ENCODE measurements at regions not wholly inside any gene's neighbourhood (a gene's known extent, or its start where the extent isn't known, plus 50 kb on each side); places are given as distances from the start of the nearest gene placed in this dataset.
"Not testable (repeated sequence)": the region's sequence is repeated elsewhere in the genome, so short reads cannot be mapped to it uniquely, and the experiment has no call there.

DNA sequence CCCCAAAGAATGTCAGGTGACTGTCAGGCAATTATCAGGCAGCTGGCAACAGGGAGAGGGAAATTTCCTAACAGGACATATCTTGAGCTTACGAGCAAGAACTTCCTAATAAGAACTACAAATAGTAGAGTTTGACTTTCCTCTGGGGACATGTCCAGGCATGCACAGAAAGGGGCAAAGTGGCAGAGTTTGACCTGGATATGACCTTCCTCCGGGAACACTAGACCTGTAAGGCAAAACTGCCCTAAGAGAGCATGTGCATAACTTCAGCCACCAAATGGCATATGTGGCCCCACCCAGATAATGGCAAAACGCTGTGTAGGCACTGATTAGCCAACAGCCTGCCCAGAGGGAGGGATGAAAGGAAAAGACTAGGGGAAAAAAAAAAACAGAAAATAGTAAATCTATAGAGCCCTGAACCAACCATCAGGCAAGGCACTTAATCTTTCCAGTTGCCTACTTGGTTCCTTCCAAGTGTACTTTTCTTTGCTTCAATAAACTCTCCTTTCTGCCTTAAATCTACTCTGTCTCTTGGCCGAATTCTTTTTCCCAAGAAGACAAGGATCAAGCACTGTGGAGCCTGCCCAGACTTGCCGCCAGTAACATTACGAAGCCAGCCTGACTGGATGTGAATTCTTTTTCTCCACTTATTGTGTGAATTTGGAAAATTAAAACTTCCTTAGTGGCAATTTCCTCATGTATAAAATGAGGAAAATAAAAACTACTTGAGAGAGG, 164.1 kb downstream of the SPTSSA start:
- no peaks in the 10 kb centered on the region for H3K9me3 ChIP-seq (ENCODE audit: low read length)
- H3K9ac ChIP-seq (ENCODE audit: low read length) = no peak overlapping the region
- no peaks in the 10 kb centered on the region for H3K4me1 ChIP-seq (ENCODE audit: insufficient read depth, low read length)
- H3K27me3 ChIP-seq (ENCODE audit: control insufficient read depth in 1 of 2, insufficient read depth in 2 of 2, low read length in 2 of 2) = no peaks in the 10 kb centered on the region
- H3K4me3 ChIP-seq (ENCODE audit: low read depth in 1 of 2, low read length in 2 of 2) = no peak overlapping the region
- no peaks in the 10 kb centered on the region for H3K36me3 ChIP-seq (ENCODE audit: insufficient read depth, low read length)
- H3K27ac ChIP-seq (ENCODE audit: low read depth, low read length) = no peak overlapping the region

DNA sequence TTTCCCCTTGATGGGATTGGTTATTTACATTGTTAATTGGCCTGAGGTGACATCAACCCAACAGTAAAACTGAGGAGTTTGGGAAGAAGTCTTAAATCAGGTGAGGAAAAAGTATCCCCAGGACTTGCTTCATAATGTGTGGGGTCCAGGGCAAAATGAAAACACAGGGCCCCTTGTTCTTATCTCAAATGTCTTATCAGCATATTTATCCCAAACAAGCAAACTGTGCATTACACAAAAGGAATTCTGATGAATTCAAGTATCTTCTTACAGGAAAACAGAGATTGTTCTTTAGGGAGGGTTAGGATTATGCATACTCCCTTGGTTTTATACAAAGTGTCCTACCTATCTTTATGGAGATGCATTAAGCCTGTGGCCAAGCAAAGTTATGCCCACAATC, 178.4 kb downstream of the SPTSSA start:
- Histone ChIP-seq H3K27ac (ENCODE audit: low read depth, low read length) (no peak overlapping the region), H3K27me3 (ENCODE audit: control insufficient read depth in 1 of 2, insufficient read depth in 2 of 2, low read length in 2 of 2) (no peaks in the 10 kb centered on the region), H3K36me3 (ENCODE audit: insufficient read depth, low read length) (no peaks in the 10 kb centered on the region), H3K9me3 (ENCODE audit: low read length) (no peaks in the 10 kb centered on the region), H3K4me3 (ENCODE audit: low read depth in 1 of 2, low read length in 2 of 2) (no peak overlapping the region), H3K4me1 (ENCODE audit: insufficient read depth, low read length) (no peaks in the 10 kb centered on the region), H3K9ac (ENCODE audit: low read length) (no peak overlapping the region)

DNA sequence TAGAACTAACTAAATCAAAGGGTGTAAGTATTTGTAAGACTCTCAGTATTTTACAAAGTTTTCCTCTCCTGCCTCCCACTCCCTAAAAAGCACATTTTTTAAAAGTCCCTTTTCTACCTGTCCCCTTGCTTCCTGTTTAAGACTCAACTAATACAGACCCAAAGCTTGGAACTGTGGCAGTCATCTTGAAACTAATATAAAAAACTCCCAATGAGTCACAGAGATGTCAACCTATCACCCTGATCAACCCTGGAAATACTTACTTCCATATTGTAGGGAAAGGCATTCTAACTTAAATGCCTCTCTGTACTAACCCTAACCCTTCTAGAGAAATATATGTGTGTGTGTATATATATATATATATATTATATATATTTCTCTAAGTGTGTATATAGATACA, 184.8 kb downstream of the SPTSSA start:
- Histone ChIP-seq H3K9ac (ENCODE audit: low read length) (no peak overlapping the region), H3K27me3 (ENCODE audit: control insufficient read depth in 1 of 2, insufficient read depth in 2 of 2, low read length in 2 of 2) (no peaks in the 10 kb centered on the region), H3K4me1 (ENCODE audit: insufficient read depth, low read length) (peaks cover 5% of the 10 kb centered on the region), H3K27ac (ENCODE audit: low read depth, low read length) (no peak overlapping the region), H3K4me3 (ENCODE audit: low read depth in 1 of 2, low read length in 2 of 2) (no peak overlapping the region), H3K36me3 (ENCODE audit: insufficient read depth, low read length) (no peaks in the 10 kb centered on the region), H3K9me3 (ENCODE audit: low read length) (no peaks in the 10 kb centered on the region)

DNA sequence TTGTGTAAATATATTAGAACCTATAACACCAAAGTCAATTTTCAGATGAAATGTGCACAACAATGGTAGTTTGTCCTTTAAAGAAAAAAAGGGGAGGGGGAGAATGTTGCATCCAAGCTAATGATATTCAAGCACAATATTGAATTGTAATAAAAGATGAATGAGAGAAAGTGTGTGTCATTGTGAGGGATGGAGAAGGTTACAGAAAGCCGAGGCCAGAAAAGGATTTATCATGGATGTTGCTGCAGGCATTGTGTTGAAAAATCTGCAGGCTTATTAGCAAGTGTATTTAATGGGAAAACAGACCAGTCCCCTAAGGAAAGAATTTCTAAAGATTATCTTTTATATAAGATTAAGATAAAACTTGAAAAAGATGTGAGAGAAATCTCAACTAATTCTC, 186.5 kb downstream of the SPTSSA start:
- H3K27ac ChIP-seq (ENCODE audit: low read depth, low read length) = no peak overlapping the region
- no peaks in the 10 kb centered on the region for H3K36me3 ChIP-seq (ENCODE audit: insufficient read depth, low read length)
- no peak overlapping the region for H3K9ac ChIP-seq (ENCODE audit: low read length)
- H3K4me3 ChIP-seq (ENCODE audit: low read depth in 1 of 2, low read length in 2 of 2) = no peak overlapping the region
- no peaks in the 10 kb centered on the region for H3K27me3 ChIP-seq (ENCODE audit: control insufficient read depth in 1 of 2, insufficient read depth in 2 of 2, low read length in 2 of 2)
- peaks cover 5% of the 10 kb centered on the region for H3K4me1 ChIP-seq (ENCODE audit: insufficient read depth, low read length)
- no peaks in the 10 kb centered on the region for H3K9me3 ChIP-seq (ENCODE audit: low read length)

DNA sequence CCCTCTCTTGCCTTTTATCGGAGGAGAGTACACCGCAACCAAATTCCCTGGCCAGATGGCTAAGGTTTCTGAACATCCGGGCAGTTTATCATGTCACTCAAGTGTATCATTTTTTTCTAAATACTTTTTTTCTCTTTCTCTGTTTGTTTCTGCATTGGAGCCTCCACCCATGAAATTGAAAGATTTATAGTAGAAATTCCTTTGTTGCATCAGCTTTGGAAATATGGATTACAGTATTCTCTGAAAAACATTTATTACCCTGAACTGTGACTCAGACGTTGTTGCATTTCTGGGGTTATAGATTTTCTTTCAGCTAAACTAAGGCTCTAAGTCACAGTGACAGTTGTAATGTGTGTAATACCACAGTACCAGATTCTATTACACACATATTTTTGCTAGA, 187.0 kb downstream of the SPTSSA start:
- Histone ChIP-seq H3K4me1 (ENCODE audit: insufficient read depth, low read length) (peaks cover 5% of the 10 kb centered on the region), H3K27me3 (ENCODE audit: control insufficient read depth in 1 of 2, insufficient read depth in 2 of 2, low read length in 2 of 2) (no peaks in the 10 kb centered on the region), H3K9ac (ENCODE audit: low read length) (no peak overlapping the region), H3K4me3 (ENCODE audit: low read depth in 1 of 2, low read length in 2 of 2) (no peak overlapping the region), H3K27ac (ENCODE audit: low read depth, low read length) (no peak overlapping the region), H3K36me3 (ENCODE audit: insufficient read depth, low read length) (no peaks in the 10 kb centered on the region), H3K9me3 (ENCODE audit: low read length) (no peaks in the 10 kb centered on the region)

DNA sequence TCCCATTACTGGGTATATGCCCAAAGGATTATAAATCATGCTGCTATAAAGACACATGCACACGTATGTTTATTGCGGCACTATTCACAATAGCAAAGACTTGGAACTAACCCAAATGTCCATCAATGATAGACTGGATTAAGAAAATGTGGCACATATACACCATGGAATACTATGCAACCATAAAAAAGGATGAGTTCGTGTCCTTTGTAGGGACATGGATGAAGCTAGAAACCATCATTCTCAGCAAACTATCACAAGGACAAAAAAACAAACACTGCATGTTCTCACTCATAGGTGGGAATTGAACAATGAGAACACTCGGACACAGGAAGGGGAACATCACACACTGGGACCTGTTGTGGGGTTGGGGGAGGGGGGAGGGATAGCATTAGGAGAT, 188.3 kb downstream of the SPTSSA start:
- not testable (repeated sequence) for H3K27me3 ChIP-seq (ENCODE audit: control insufficient read depth in 1 of 2, insufficient read depth in 2 of 2, low read length in 2 of 2); H3K9me3 ChIP-seq (ENCODE audit: low read length); H3K4me1 ChIP-seq (ENCODE audit: insufficient read depth, low read length); H3K36me3 ChIP-seq (ENCODE audit: insufficient read depth, low read length); H3K9ac ChIP-seq (ENCODE audit: low read length); H3K4me3 ChIP-seq (ENCODE audit: low read depth in 1 of 2, low read length in 2 of 2); H3K27ac ChIP-seq (ENCODE audit: low read depth, low read length)

DNA sequence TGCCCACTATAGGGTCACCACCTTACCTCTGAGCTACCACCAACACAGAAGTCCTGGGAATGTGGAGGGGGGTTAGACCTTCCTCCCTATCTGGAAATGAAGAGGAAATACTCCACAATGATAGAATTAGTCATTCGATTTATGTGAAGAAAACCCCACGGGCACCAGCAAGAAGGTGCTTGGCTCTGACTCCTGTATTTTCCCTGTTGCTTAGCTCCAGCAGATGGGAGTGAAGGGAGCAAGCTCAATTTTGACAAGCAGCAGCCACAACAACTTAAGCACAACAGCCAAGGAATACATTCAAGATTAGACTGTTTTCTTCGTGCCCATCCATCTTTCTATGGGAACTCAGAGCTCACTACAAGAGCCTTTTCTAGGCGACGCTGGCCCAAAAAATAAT, 191.7 kb downstream of the SPTSSA start:
- Histone ChIP-seq H3K36me3 (ENCODE audit: insufficient read depth, low read length) (no peaks in the 10 kb centered on the region), H3K4me1 (ENCODE audit: insufficient read depth, low read length) (peaks cover 4% of the 10 kb centered on the region), H3K27me3 (ENCODE audit: control insufficient read depth in 1 of 2, insufficient read depth in 2 of 2, low read length in 2 of 2) (no peaks in the 10 kb centered on the region), H3K4me3 (ENCODE audit: low read depth in 1 of 2, low read length in 2 of 2) (no peak overlapping the region), H3K27ac (ENCODE audit: low read depth, low read length) (no peak overlapping the region), H3K9ac (ENCODE audit: low read length) (no peak overlapping the region), H3K9me3 (ENCODE audit: low read length) (no peaks in the 10 kb centered on the region)

DNA sequence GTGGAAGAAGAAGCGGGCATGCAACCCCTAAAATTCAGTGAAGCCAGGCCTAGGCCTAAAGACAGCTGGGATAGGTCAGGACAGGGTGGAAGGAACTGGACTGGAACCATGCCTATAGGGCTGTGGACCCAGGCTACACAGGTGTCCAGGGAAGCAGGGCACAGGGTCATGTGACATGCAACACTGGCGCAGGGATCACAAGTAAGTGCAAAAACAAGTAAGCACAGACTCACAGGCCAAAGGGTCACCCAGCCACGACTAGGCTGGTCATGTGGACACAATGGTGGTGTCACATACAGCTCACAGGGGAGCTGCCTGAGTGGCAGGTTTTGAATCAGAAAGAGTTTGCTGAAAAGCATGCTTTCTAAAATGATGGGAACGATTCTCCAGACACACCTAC, 195.7 kb downstream of the SPTSSA start:
- no peaks in the 10 kb centered on the region for H3K4me1 ChIP-seq (ENCODE audit: insufficient read depth, low read length)
- no peak overlapping the region for H3K27ac ChIP-seq (ENCODE audit: low read depth, low read length)
- H3K4me3 ChIP-seq (ENCODE audit: low read depth in 1 of 2, low read length in 2 of 2) = no peak overlapping the region
- H3K36me3 ChIP-seq (ENCODE audit: insufficient read depth, low read length) = no peaks in the 10 kb centered on the region
- no peak overlapping the region for H3K9ac ChIP-seq (ENCODE audit: low read length)
- H3K9me3 ChIP-seq (ENCODE audit: low read length) = no peaks in the 10 kb centered on the region
- no peaks in the 10 kb centered on the region for H3K27me3 ChIP-seq (ENCODE audit: control insufficient read depth in 1 of 2, insufficient read depth in 2 of 2, low read length in 2 of 2)

DNA sequence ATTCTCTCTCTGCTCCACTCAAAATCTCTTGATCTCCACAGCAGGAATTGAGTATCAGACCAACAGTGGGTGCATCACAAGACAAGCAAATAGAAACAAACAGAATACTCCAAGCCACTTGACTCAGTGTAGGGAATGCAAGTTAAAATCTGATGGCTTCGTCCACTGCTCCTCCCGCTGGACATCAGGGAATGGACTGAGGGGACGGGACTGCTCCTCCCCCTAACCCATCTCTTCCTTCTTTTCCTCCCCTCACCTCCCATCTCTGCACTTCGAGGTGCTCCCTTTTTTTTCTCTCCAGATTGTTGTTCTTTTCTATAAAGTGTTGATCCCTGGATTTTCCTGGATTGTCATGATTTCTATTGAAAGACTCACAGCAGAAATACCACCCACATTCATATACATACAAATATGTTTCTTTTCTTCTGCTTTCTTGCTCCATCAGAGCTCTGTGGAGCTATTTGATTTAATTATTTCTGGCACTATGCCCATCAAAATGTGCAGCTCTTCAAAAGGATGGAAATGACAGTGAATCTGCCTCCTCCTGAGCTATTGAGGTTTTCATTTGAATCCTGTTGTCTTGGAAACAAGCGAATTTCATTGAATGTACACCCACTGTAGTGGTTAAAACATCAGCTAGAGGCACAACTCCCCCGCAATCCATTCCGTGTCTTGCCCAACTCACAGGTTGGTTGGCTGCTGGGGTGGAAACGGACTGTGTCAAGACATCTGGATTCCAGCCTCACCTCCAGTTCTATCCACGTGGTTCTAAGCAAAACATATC, 199.7 kb downstream of the SPTSSA start:
- no peak overlapping the region for H3K4me3 ChIP-seq (ENCODE audit: low read depth in 1 of 2, low read length in 2 of 2)
- no peak overlapping the region for H3K9ac ChIP-seq (ENCODE audit: low read length)
- H3K27me3 ChIP-seq (ENCODE audit: control insufficient read depth in 1 of 2, insufficient read depth in 2 of 2, low read length in 2 of 2) = no peaks in the 10 kb centered on the region
- H3K36me3 ChIP-seq (ENCODE audit: insufficient read depth, low read length) = no peaks in the 10 kb centered on the region
- H3K27ac ChIP-seq (ENCODE audit: low read depth, low read length) = no peak overlapping the region
- no peaks in the 10 kb centered on the region for H3K9me3 ChIP-seq (ENCODE audit: low read length)
- peaks cover 15% of the 10 kb centered on the region for H3K4me1 ChIP-seq (ENCODE audit: insufficient read depth, low read length)

DNA sequence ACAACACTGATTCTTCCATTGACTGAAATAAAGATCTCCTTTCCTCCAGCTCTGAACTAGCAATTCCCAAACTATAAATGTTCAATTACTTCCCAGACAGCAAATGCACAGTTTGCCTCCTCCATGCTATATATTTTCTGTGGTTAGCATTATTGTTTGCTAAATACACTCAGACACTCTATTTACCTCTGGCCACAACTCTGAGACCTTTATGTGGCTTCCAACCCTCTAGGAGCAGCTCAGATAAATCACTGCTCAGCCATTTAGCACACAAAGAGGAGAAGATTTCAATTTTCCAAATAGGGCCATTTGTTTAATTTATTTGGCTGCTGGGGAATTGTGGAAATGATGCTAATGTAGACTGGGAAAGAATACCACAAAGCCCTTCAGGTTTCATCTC, 202.0 kb downstream of the SPTSSA start:
- Histone ChIP-seq H3K36me3 (ENCODE audit: insufficient read depth, low read length) (no peaks in the 10 kb centered on the region), H3K4me1 (ENCODE audit: insufficient read depth, low read length) (peaks cover 15% of the 10 kb centered on the region), H3K9ac (ENCODE audit: low read length) (no peak overlapping the region), H3K27me3 (ENCODE audit: control insufficient read depth in 1 of 2, insufficient read depth in 2 of 2, low read length in 2 of 2) (no peaks in the 10 kb centered on the region), H3K9me3 (ENCODE audit: low read length) (no peaks in the 10 kb centered on the region), H3K27ac (ENCODE audit: low read depth, low read length) (no peak overlapping the region), H3K4me3 (ENCODE audit: low read depth in 1 of 2, low read length in 2 of 2) (no peak overlapping the region)

DNA sequence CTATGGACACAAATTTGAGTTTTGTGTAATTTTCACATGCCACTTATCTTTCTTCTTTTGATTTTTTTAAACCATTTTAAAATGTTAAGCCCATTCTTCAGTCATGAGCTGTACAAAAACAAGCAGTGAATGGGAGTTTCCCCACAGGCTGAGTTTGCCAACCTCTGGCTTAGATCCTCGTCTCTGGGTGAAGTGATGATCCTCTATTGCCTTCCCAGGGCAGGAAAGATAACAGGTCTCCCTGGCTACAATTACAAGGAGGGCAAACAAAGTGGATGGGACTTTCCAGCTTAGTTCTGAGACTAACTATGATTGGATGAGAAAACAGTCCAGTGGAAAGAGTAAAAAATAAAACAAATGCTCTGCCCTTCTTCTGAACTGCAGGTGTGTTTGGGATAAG, 203.7 kb downstream of the SPTSSA start:
- H3K27ac ChIP-seq (ENCODE audit: low read depth, low read length) = no peak overlapping the region
- no peak overlapping the region for H3K4me3 ChIP-seq (ENCODE audit: low read depth in 1 of 2, low read length in 2 of 2)
- H3K9me3 ChIP-seq (ENCODE audit: low read length) = no peaks in the 10 kb centered on the region
- H3K27me3 ChIP-seq (ENCODE audit: control insufficient read depth in 1 of 2, insufficient read depth in 2 of 2, low read length in 2 of 2) = no peaks in the 10 kb centered on the region
- H3K36me3 ChIP-seq (ENCODE audit: insufficient read depth, low read length) = no peaks in the 10 kb centered on the region
- H3K4me1 ChIP-seq (ENCODE audit: insufficient read depth, low read length) = peaks cover 15% of the 10 kb centered on the region
- no peak overlapping the region for H3K9ac ChIP-seq (ENCODE audit: low read length)

DNA sequence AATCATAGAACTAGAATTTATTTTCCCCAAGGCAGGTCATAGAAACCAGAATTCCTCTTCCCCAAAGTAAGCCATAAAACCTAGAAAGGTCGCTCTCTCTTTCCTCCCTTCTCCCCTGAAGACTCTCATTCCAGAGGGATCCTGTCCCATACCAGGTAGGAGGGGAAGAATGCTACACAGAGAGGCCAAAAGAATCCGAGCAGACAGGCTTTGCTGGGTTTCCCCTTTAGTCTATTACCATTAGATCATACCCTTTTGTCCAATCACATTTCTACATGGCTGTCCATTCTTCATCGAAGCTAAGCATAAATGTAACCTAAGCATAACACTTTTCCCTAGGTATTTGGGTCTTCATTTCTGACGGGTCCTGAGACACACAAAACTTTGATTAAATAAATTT, 204.5 kb downstream of the SPTSSA start:
- H3K27ac ChIP-seq (ENCODE audit: low read depth, low read length) = no peak overlapping the region
- no peak overlapping the region for H3K9ac ChIP-seq (ENCODE audit: low read length)
- no peaks in the 10 kb centered on the region for H3K36me3 ChIP-seq (ENCODE audit: insufficient read depth, low read length)
- no peak overlapping the region for H3K4me3 ChIP-seq (ENCODE audit: low read depth in 1 of 2, low read length in 2 of 2)
- H3K9me3 ChIP-seq (ENCODE audit: low read length) = no peaks in the 10 kb centered on the region
- no peaks in the 10 kb centered on the region for H3K27me3 ChIP-seq (ENCODE audit: control insufficient read depth in 1 of 2, insufficient read depth in 2 of 2, low read length in 2 of 2)
- H3K4me1 ChIP-seq (ENCODE audit: insufficient read depth, low read length) = peaks cover 16% of the 10 kb centered on the region

Measured in muscle layer of colon (tissue), 2 donors.